Immature natural killer cell (primary cell): ENCODE measurements at regions not wholly inside any gene's neighbourhood (a gene's known extent, or its start where the extent isn't known, plus 50 kb on each side); places are given as distances from the start of the nearest gene placed in this dataset.
"Not testable (repeated sequence)": the region's sequence is repeated elsewhere in the genome, so short reads cannot be mapped to it uniquely, and the experiment has no call there.

ENCODE experiments used
- DNase-seq, 3 donors: peaks; one replicate each; pipeline ENCODE4 v3.0.0; 2022; ENCODE audit warnings: mixed read lengths in 1 of 3
- H3K27ac Mint-ChIP-seq, 6 donors: one replicate each; pipeline ENCODE4 v1.8.0; 2020; ENCODE audit warnings: mixed read lengths in 6 of 6, mild to moderate bottlenecking in 5 of 6, inconsistent platforms in 4 of 6, moderate library complexity in 3 of 6
- H3K27me3 Mint-ChIP-seq, 3 donors: one replicate each; pipeline ENCODE4 v1.8.0; 2020 to 2021; ENCODE audit warnings: low read depth in 3 of 3, mild to moderate bottlenecking in 3 of 3, mixed read lengths in 3 of 3, moderate library complexity in 3 of 3, inconsistent platforms in 1 of 3
- H3K36me3 Mint-ChIP-seq, 3 donors: one replicate each; pipeline ENCODE4 v1.8.0; 2020; ENCODE audit warnings: mixed read lengths in 3 of 3, inconsistent platforms in 2 of 3, mild to moderate bottlenecking in 2 of 3
- H3K4me1 Mint-ChIP-seq, 2 donors: one replicate each; pipeline ENCODE4 v1.8.0; 2020; ENCODE audit warnings: inconsistent platforms in 2 of 2, mild to moderate bottlenecking in 2 of 2, mixed read lengths in 2 of 2, moderate library complexity in 1 of 2
- H3K4me3 Mint-ChIP-seq, 5 donors: one replicate each; pipeline ENCODE4 v1.8.0; 2020; ENCODE audit warnings: mild to moderate bottlenecking in 5 of 5, mixed read lengths in 5 of 5, inconsistent platforms in 3 of 5, moderate library complexity in 3 of 5
- H3K9me3 Mint-ChIP-seq, 6 donors: one replicate each; pipeline ENCODE4 v1.8.0; 2020; ENCODE audit warnings: mild to moderate bottlenecking in 6 of 6, mixed read lengths in 6 of 6, inconsistent platforms in 4 of 6, moderate library complexity in 3 of 6

GRCh38 chr13:61107989-61108388, 307.7 kb downstream of the PCDH20 start:
- no peak overlapping the region for H3K27ac Mint-ChIP-seq
- DNase-seq, result no peak
- H3K9me3 Mint-ChIP-seq, result peaks cover 3 to 25% (median 10%) of the 10 kb centered on the region in 6 donors
- H3K27me3 Mint-ChIP-seq, result peaks cover 0 to 2% (median 0%) of the 10 kb centered on the region in 3 donors
- H3K4me1 Mint-ChIP-seq, result no peaks in the 10 kb centered on the region
- no peaks in the 10 kb centered on the region for H3K36me3 Mint-ChIP-seq
- no peak overlapping the region for H3K4me3 Mint-ChIP-seq

- DNase-seq, result no peak
- Mint-ChIP-seq H3K27me3 (peaks cover 0 to 3% (median 2%) of the 10 kb centered on the region in 3 donors), H3K27ac (no peak overlapping the region), H3K9me3 (peaks cover 17 to 47% (median 30%) of the 10 kb centered on the region in 6 donors), H3K36me3 (peaks cover 0 to 4% (median 0%) of the 10 kb centered on the region in 3 donors), H3K4me3 (no peak overlapping the region), H3K4me1 (no peaks in the 10 kb centered on the region)
Measured at GRCh38 chr13:61095885-61096284, 319.8 kb downstream of the PCDH20 start.

- no peak for DNase-seq
- Mint-ChIP-seq H3K4me1 (no peaks in the 10 kb centered on the region), H3K27me3 (peaks cover 0 to 3% (median 0%) of the 10 kb centered on the region in 3 donors), H3K36me3 (peaks cover 0 to 4% (median 0%) of the 10 kb centered on the region in 3 donors), H3K9me3 (peaks cover 18 to 51% (median 35%) of the 10 kb centered on the region in 6 donors), H3K27ac (no peak overlapping the region), H3K4me3 (no peak overlapping the region)
Measured at GRCh38 chr13:61094865-61095264, 320.8 kb downstream of the PCDH20 start.

DNA sequence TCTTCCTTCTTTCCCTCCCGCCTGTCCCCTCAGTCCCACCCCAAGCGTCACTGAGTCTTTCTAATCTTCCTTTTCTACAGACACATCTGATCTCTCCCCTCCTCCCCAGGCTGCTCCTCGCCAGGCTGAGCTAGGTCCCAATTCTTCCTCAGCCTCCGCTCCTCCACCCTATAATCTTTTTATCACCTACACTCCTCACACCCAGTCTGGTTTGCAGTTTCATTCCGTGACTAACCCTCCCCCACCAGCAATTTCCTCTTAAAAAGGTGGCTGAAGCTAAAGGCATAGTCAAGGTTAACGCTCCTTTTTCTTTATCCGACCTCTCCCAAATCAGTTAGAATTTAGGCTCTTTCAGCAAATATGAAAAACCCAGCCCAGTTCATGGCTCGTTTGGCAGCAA, 325.8 kb downstream of the PCDH20 start:
- H3K36me3 Mint-ChIP-seq, result not testable (repeated sequence)

DNA sequence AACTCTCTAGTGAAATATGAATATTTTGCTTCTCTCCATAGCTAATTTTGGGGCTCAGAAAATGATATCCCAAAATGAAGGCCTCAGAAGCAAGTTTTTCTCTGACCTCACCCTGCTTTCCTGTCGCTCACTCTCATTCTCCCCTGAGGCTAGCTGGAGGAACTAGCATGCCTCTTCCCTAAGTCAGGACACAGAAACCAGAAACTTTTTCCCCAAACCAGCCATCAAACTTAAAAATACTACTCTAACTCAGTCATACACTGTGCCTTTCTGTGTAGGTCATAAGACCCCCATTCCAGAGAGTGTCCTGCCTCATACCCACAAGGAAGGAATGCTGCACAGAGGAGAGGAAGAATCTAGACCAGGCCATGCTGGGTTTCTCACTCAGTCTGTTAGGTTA, 329.6 kb downstream of the PCDH20 start:
- Mint-ChIP-seq H3K27me3 (peaks cover 2 to 3% (median 2%) of the 10 kb centered on the region in 3 donors), H3K27ac (no peak overlapping the region), H3K4me3 (no peak overlapping the region), H3K9me3 (peaks cover 7 to 56% (median 26%) of the 10 kb centered on the region in 6 donors), H3K36me3 (no peaks in the 10 kb centered on the region), H3K4me1 (no peaks in the 10 kb centered on the region)
- no peak for DNase-seq

More for the DNA sequence above, 325.8 kb downstream of the PCDH20 start:
- DNase-seq, H3K4me1 Mint-ChIP-seq, H3K27ac Mint-ChIP-seq, H3K4me3 Mint-ChIP-seq, H3K27me3 Mint-ChIP-seq: not testable (repeated sequence)
- peaks cover 22 to 66% (median 43%) of the 10 kb centered on the region in 6 donors for H3K9me3 Mint-ChIP-seq

DNA sequence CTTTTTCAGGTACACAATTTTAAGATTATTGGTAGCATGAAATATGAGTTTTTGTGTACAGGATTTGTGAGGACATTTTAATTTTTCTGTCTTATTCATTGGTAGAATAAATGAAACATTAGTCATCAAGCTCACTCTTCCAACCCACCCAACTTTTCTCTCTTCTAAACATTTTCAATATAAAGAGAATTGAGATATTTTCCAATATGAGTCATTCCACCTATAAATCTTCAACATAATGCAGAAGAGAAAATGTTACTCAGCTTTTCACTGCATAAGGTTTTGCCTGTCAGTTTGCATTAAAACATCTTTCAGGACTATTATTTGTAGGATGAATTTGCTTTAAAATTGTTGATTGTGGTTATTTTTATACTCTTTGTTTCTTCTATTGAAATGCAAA, 330.7 kb downstream of the PCDH20 start:
- no peak overlapping the region for H3K27ac Mint-ChIP-seq
- peaks cover 5 to 53% (median 30%) of the 10 kb centered on the region in 6 donors for H3K9me3 Mint-ChIP-seq
- DNase-seq, result no peak
- H3K36me3 Mint-ChIP-seq, result no peaks in the 10 kb centered on the region
- H3K4me1 Mint-ChIP-seq, result no peaks in the 10 kb centered on the region
- peaks cover 2 to 5% (median 4%) of the 10 kb centered on the region in 3 donors for H3K27me3 Mint-ChIP-seq
- no peak overlapping the region for H3K4me3 Mint-ChIP-seq

- Mint-ChIP-seq H3K4me3 (no peak overlapping the region), H3K27me3 (peaks cover 0 to 6% (median 2%) of the 10 kb centered on the region in 3 donors)
Measured at GRCh38 chr13:61078976-61079770, 336.5 kb downstream of the PCDH20 start.

GRCh38 chr13:61052175-61052574, 363.5 kb downstream of the PCDH20 start:
- no peaks in the 10 kb centered on the region for H3K4me1 Mint-ChIP-seq

More at GRCh38 chr13:61078976-61079770, 336.5 kb downstream of the PCDH20 start:
- no peak for DNase-seq
- peaks cover 9 to 43% (median 27%) of the 10 kb centered on the region in 6 donors for H3K9me3 Mint-ChIP-seq
- no peak overlapping the region for H3K27ac Mint-ChIP-seq
- H3K4me1 Mint-ChIP-seq, result no peaks in the 10 kb centered on the region
- H3K36me3 Mint-ChIP-seq, result no peaks in the 10 kb centered on the region

GRCh38 chr13:61045251-61045650, 370.4 kb downstream of the PCDH20 start:
- H3K4me1 Mint-ChIP-seq, result no peaks in the 10 kb centered on the region
- no peaks in the 10 kb centered on the region for H3K36me3 Mint-ChIP-seq
- H3K27ac Mint-ChIP-seq, result no peak overlapping the region
- H3K4me3 Mint-ChIP-seq, result no peak overlapping the region
- DNase-seq, result no peak
- H3K27me3 Mint-ChIP-seq, result no peaks in the 10 kb centered on the region
- H3K9me3 Mint-ChIP-seq, result peaks cover 1 to 16% (median 7%) of the 10 kb centered on the region in 6 donors

More at GRCh38 chr13:61052175-61052574, 363.5 kb downstream of the PCDH20 start:
- Mint-ChIP-seq H3K27ac (no peak overlapping the region), H3K9me3 (peaks cover 0 to 38% (median 13%) of the 10 kb centered on the region in 6 donors), H3K4me3 (no peak overlapping the region), H3K36me3 (no peaks in the 10 kb centered on the region), H3K27me3 (no peaks in the 10 kb centered on the region)
- no peak for DNase-seq

DNA sequence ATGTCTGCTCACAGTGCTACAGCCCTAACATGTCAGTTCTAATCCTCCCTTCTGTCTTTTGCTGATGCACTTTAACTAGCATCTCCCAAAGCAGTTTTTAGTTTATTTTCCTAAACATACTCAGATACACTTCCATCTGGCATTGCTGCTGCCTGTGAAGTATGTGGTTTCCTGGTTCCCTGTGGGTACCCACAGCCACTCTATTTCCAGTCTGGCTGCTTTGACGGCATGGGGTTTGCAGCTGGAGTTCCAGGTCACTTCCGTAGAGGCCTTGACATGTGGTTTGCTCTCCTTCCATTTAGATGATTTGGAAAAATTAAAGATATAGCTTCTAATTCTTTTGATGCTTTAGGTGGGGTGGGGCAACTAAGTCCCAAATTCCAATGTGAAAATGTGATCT, 375.5 kb downstream of the PCDH20 start:
- peaks cover 6 to 38% (median 22%) of the 10 kb centered on the region in 6 donors for H3K9me3 Mint-ChIP-seq

DNA sequence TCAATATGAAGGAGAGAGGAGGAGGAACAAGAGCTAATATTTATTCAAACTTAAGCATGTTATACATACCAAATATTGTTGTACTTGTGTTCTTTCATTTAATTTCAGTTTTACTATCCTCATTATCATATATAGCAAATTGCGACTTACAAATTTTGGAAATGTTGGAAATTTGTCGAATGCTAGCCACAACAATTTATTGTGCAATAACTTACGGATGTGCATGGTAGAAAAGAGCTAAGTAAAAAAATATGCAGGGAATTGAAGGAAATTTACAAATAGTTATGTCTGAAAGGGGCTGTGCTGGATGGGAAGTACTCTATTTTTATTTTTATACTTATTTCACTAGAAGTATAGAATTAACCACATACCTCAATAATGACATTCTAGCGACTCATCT, 376.3 kb downstream of the PCDH20 start:
- H3K36me3 Mint-ChIP-seq, result no peaks in the 10 kb centered on the region
- H3K4me3 Mint-ChIP-seq, result no peak overlapping the region
- H3K27me3 Mint-ChIP-seq, result no peaks in the 10 kb centered on the region
- H3K27ac Mint-ChIP-seq, result no peak overlapping the region
- H3K4me1 Mint-ChIP-seq, result no peaks in the 10 kb centered on the region
- DNase-seq, result no peak
- peaks cover 6 to 45% (median 23%) of the 10 kb centered on the region in 6 donors for H3K9me3 Mint-ChIP-seq

More for the DNA sequence above, 375.5 kb downstream of the PCDH20 start:
- Mint-ChIP-seq H3K27me3 (no peaks in the 10 kb centered on the region), H3K36me3 (no peaks in the 10 kb centered on the region), H3K4me1 (no peaks in the 10 kb centered on the region), H3K4me3 (no peak overlapping the region), H3K27ac (no peak overlapping the region)
- no peak for DNase-seq

- peaks cover 9 to 40% (median 22%) of the 10 kb centered on the region in 6 donors for H3K9me3 Mint-ChIP-seq
- H3K27me3 Mint-ChIP-seq, result no peaks in the 10 kb centered on the region
- H3K36me3 Mint-ChIP-seq, result no peaks in the 10 kb centered on the region
- H3K4me1 Mint-ChIP-seq, result no peaks in the 10 kb centered on the region
- no peak for DNase-seq
- H3K27ac Mint-ChIP-seq, result no peak overlapping the region
- H3K4me3 Mint-ChIP-seq, result no peak overlapping the region
Measured at GRCh38 chr13:61036715-61037114, 378.9 kb downstream of the PCDH20 start.

- Mint-ChIP-seq H3K4me1 (no peaks in the 10 kb centered on the region), H3K27me3 (no peaks in the 10 kb centered on the region), H3K4me3 (no peak overlapping the region), H3K36me3 (no peaks in the 10 kb centered on the region), H3K9me3 (peaks cover 11 to 44% (median 23%) of the 10 kb centered on the region in 6 donors), H3K27ac (no peak overlapping the region)
- no peak for DNase-seq
Measured at GRCh38 chr13:61030445-61030844, 385.2 kb downstream of the PCDH20 start.

DNA sequence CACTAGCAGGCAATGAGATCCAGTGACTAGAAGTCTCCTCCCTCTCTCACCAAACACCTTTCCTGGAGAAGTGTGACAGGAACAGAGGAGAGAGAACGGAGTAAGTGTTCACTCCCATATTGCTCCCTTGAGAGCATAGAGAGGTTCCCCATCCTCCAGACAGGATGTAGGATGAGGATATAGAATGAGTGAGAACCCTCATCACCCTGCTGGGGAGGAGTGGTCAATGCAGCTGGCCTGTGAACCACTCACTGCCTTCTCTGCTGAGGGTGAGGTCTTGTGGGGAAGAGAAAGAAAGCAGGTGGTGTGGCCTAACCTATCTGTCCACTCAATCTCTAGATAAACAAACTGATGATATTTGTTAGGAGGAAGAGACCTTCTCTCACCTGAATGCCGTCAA, 386.6 kb downstream of the PCDH20 start:
- H3K9me3 Mint-ChIP-seq, result peaks cover 15 to 34% (median 24%) of the 10 kb centered on the region in 6 donors
- no peak for DNase-seq
- H3K4me3 Mint-ChIP-seq, result no peak overlapping the region
- no peaks in the 10 kb centered on the region for H3K36me3 Mint-ChIP-seq
- H3K27me3 Mint-ChIP-seq, result no peaks in the 10 kb centered on the region
- no peaks in the 10 kb centered on the region for H3K4me1 Mint-ChIP-seq
- no peak overlapping the region for H3K27ac Mint-ChIP-seq
